ENCODE measurements at regions not wholly inside any gene's neighbourhood (a gene's known extent, or its start where the extent isn't known, plus 50 kb on each side); places are given as distances from the start of the nearest gene placed in this dataset.
"Not testable (repeated sequence)": the region's sequence is repeated elsewhere in the genome, so short reads cannot be mapped to it uniquely, and the experiment has no call there.

DNA sequence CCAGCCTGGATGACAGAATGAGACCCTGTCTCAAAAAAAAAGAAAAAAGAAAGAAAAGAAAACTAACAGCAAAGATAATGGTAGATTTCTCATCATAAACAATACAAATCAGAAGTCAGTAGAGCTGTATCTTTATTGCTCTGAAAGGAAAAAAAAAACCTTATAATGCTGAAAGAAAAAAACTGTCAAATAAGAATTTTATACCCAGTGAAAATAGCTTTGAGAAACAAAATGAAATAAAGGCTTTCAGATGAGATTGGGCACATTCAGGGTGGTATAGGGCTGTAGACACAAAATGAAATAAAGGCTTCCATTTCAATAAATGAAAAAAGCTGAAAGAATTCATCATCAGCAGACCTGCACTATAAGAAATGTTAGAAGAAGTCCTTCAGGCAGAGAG is 105.0 kb upstream of the FOXN3 start:
- no peak for DNase-seq

DNA sequence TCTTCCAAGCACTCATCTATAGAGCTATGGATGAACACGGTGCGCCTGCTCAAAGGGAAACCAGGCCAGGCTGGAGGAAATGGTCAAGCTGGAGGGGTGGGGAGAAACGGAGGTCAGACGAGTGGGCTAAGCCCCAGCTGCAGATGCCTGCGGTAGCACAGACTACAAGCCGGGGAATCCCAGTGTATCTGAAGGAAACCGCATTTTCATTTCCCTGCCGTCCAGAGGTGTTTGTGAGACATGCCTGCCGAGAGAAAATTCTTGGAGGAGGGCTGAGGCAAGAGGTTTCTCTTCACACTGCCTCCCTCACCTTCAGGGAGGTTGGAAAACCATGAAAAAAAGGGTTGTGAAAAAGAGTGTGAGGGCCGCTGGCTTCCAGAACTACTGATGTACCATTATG is 102.0 kb upstream of the FOXN3 start:
- no peak for DNase-seq

DNA sequence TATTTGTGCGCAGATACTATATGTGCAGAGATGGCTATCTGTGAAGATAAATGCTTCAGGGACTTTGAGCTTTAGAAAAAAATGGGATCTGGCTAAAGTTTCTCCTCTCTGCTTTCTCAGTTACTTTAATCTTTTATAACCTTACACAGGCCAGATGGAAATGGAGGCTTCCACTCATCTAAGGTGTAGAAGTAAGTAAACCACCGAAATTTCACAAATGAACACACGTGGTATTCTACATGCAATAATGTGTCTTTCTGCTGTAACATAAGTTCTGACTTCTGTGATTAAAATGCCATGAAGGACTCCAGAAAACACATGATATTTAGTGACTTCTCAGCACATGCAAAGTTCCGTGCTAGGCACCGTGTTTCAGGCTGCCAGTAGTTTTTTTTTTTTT is 99.1 kb upstream of the FOXN3 start:
- no peak for DNase-seq

DNA sequence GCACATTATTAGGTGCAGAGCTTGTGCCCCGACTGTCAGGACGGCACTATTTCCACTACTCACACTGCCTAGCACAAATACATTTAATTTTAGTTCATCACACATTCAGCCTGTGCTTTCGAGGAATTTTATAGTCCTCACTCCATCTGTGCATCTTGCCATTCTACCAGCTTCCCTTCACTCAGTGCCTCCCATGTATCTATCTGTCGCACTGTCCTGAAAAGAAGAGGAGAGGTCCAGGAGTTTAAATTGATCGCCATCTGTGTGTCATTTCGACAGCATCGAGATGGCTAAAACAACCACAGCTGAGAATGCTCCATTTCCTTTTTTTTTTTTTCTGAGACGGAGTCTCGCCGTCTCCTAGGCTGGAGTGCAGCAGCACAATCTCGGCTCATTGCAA is 97.6 kb upstream of the FOXN3 start:
- no peak for DNase-seq

DNA sequence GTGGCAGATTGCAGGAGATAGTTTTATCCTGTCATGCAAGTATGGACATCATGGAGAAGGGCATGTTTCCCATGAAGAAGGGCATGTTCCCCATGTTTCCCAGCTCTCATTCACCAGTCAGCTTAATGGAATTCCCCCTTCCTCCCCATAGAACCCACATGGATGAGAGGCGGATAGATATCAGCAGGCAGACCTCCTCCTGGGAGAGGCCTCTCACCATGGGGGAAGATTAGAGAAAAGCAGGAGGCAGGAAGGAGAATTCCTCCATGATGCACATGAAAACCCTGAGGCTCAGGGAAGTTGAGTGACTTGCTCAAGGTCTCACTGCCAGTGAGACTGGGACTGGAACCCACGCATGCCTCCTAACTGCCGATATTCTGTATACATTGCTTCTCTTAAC is 92.9 kb upstream of the FOXN3 start:
- DNase-seq: no peak

DNA sequence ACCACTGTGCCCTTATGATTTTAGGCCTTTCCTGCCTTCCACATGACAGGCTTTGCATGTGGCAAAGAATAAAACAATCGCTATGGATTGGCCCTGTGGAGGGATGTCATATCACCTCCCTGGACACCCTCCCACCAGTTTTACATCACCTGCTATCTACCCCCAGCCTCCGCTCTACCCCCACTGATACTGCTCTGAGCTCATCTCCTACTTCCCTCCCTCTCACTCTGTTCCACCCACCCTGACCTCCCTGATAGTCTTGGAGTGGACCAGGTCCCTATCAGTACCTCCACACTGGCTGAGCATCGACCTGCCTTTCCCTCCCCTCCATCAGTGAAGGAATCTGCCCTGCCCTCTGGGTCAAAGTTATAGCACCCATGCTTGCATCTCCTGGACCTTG is 91.8 kb upstream of the FOXN3 start:
- no peak for DNase-seq

DNA sequence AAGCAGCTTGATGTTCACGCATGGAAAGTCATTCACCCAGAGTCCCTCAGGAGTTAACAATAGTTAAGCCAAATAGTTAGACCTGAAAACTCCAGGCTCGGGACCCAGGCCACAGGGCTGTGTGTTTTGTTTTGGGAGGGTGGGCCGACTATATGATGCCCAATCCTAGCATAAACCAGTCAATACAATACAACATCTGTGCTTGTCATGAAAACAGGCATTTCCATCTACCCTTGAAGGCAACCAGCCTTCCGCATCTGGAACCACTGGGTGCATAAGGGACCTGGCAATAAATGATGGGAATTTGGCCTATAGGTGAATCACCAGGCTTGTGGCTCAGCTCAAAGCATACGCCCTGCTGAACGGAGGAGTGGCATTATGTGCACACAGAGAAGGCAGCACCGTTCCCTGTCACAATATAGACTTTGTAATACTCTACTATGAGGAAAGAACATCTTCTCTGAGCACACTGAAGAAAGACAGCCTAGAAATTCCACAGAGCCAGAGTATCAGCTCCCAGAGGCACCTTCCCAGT is 91.0 kb upstream of the FOXN3 start:
- no peak for DNase-seq

DNA sequence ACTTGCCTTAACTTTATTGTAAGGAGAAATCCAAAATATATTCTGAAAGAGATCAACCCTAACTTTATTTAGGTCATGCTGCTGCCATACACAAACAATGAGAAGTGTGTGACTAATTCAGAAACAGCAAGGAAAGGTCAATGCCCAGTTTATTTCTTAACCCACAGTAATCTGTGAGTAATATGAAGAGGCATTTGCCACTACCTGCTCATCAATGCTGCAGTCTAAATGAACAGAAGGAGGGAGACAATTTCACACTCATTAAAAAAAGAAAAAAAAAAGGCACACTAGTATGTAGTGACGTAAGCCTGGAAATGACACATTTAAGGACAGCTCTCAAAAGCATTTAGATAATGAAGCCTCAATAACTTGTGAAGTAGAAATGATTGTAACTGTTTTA is 90.5 kb upstream of the FOXN3 start:
- DNase-seq: no peak

DNA sequence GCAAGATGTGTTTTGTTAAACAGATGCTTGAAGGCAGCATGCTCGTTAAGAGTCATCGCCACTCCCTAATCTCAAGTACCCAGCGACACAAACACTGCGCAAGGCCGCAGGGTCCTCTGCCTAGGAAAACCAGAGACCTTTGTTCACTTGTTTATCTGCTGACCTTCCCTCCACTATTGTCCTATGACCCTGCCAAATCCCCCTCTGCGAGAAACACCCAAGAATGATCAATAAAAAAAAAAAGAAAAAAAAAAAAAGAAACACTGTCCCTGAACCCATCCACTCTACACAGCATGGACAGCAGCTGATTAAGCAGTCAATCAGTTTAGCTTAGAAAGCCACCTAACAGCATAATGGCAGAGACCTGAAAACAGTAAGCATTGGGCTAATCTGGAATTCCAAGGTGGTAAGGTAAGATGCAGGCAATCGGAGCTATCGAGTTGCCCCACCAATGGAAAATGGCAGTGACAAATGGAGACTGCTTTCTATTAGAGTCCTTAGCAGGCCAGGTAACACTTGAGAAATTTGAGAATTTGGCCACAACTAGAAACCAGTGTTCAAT is 89.9 kb upstream of the FOXN3 start:
- DNase-seq: not testable (repeated sequence)

DNA sequence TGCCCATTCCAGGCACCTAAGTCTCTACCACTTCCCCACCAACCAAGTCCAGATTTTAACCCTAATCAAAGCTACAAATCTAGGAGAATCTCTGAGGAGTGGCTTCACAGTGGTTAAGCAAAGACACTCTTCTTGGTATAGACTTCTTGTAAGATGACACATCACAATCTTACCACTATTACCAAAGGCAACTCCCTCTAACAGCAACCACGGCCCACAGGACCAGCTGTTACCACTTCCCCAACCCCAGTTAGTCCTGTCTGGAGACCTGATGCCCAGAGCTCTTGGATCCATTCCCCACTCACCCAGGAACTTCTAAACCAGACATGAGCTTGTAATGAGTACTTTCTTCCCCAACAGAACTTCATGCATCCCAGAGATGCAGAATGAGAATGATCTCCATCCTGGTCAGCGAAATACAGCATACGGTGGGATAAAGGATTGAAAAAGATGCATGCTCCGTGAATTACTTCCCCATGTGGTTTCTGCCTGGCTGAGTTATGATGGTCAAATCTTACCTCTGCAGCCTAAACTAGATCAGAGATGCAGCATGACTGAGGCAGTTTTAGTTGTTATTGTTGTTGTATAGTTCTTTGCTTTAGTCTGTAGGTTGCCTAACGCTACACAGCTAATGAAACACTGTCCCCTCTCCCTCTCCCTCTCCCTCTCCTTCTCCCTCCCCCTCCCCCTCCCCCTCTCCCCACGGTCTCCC is 87.7 kb upstream of the FOXN3 start:
- DNase-seq: no peak

DNA sequence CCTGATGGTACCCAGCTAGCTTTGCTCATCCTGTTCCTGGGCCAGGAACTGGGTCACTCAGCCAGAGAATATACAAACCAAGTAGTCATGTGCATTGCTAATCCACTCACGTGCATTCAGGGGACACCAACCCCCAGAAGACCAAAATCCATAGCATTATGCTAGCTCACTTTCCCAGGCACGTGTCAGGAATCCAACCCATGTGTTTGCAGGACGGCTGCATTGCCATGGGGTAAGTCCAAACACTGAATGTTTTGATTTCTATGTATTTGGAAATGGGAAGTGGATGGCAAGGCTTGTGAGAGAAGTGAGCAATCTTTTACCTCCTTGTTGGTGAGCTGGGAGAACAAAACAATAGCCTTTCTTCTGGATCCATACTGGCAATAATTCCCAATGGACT is 87.1 kb upstream of the FOXN3 start:
- DNase-seq: no peak

DNA sequence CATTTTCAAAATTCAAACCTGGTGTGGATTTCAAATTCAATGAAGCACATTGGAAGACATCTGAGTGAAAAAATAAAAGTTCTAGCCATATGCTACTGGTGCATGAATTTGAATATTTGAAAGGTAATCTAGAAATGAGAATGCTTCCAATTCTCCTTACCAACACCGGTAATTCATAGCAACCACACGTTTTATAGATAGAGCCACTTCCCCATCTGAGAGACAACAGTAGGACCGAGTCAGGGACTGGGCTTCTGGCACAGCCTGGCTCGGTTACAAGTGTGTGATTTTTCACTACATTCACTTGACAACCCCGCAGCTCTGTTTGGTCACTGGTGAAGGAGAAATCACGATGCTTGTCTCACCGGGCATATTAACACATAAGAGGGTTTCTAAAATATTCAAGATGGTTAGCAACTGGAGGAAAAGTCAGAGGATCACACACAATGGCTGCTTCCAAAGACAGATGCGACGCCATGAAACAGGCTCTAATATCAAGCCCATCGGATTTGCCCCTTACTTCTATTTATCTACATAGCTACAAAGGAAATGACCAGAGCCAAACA is 86.5 kb upstream of the FOXN3 start:
- DNase-seq: no peak

DNA sequence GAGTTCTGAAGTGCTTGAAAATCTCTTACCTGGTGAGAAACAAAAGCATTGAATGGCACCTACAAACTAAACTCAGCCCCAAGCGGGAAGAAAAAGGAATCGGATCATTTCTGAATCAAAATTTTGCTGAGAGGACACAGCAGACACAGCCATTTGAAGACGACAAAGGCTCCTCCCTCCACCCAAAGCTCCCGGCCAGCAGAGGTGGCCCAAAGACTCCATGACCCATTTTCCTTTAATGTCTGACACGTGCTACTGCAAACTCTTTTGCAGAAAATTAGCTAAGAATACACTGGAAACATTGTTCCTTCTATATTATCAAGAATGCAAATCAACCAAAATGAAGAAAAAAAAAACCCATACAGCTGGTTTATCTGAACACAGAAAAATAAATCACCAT is 85.9 kb upstream of the FOXN3 start:
- no peak for DNase-seq

DNA sequence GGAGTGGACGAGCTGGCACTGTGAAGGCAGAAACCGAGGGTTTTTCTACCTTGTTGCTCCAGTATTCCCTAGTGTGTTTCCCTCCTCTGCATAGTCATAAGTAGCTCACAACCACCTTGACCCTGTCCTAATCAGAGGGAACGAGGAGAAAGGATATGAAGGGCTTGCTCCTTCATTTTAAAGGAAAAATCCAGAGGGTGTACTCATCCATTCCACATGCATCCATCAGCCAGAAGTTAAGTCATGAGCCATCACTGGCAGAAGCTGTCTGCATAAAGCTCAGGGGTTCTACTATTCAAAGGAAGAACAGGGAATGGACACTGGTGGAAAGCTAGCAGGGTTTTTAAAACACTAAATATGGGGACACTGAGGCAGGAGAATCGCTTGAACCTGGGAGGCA is 84.3 kb upstream of the FOXN3 start:
- DNase-seq: peak; percentile 2

DNA sequence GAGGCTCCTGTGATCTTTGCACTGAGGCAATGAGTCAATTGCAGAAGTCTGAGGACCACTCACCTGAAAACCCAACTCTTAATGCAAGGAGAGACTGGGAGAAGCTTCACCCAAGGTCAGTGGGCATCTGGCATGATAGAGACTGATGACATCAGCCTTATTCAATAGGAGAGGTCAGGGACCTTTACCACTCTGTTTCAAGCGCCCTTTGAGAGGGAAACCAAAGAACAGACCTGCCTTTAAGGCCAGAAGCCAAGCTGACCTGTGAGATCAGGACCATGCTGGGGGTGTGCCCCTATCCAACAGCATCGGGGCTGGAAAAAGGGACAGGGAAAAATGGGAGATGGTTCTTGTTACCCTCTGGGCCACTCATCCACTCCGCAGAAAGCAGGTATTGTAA is 83.3 kb upstream of the FOXN3 start:
- peak; percentile 21 for DNase-seq

DNA sequence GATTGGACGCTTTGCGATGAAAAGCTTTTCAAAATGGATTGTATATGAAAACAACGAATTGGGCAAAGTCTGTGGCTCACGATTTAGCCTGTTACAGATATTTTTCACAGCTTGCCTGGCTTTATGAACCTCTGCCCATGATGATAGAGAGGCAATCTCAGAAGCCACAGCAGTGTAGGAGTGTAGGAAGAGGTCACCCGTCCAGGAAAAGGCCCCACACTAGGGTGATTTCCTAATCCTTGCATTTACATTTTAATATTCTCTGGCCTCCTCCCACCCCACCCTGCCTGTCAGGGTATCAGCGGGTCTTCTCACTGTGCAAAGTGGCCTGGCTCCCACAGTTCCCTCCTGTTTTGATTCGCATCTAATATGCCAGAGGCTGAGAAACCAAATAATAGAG is 81.8 kb upstream of the FOXN3 start:
- peak; percentile 2 for DNase-seq

DNA sequence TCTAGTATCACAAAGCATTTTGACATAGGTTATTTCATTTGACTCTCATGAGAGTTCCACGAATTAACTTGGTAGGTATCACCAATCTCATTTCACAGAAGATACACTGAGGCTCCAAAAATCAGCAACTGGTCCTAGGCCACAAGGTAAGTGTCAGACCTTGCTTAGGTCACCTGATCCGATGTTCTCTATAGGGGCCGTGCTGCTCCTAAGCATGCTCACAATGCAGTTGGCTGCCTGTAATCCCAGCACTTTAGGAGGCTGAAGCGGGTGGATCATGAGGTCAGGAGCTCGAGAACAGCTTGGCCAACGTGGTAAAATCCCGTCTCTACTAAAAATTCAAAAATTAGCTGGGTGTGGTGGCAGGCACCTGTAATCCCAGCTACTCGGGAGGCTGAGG is 78.7 kb upstream of the FOXN3 start:
- no peak for DNase-seq

DNA sequence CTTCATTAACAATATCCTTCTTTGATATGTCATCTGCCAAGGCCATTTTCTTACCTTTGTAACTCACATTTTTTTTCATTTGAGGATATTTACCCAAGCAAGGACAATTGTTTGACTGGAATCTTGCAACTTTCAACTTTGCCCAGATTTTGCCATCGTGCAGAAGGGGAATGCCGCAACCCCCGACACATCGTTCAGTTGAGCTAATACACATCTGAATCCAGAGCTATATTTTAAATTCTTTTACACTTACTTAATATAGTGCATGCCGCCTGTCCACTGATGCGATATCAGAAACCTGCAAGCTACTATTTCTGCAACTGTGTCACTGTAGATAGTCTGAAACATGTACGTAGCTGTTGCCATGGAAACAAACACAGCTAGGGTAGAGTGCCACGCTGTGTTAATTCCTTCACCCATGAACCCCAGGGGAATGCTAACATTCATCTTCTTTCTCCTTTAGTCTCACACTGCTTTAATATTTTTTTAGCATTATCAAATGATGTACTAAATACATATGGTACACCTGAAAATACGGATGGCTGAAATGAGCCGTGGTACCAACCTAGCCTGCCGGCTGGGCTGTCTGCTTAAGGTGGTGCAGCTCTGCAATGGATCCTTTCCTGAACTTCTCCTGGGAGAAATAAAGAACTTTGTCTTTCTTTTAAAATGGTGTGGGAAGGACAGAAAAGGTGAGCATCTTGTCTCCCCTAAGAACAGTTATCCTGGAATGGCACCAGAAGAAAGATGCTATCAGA is 77.0 kb upstream of the FOXN3 start:
- no peak for DNase-seq

DNA sequence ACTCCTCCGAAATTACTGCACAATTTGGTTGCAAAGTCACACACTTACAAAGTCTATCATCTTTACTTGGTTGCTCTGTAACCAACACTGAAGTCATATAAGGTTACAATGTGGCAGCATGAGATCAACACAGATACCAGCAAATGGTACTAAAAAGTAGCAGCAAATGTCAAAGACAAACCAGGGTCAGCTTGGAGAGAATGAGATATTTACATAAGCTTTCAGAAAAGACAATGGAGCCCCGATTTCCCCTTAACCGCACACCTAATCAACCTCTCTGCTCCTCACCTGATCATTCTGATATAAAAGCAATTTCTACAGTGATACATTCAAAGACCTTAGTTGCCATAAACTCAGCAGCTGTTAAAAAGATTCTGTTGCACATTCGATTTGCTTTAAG is 76.4 kb upstream of the FOXN3 start:
- no peak for DNase-seq

DNA sequence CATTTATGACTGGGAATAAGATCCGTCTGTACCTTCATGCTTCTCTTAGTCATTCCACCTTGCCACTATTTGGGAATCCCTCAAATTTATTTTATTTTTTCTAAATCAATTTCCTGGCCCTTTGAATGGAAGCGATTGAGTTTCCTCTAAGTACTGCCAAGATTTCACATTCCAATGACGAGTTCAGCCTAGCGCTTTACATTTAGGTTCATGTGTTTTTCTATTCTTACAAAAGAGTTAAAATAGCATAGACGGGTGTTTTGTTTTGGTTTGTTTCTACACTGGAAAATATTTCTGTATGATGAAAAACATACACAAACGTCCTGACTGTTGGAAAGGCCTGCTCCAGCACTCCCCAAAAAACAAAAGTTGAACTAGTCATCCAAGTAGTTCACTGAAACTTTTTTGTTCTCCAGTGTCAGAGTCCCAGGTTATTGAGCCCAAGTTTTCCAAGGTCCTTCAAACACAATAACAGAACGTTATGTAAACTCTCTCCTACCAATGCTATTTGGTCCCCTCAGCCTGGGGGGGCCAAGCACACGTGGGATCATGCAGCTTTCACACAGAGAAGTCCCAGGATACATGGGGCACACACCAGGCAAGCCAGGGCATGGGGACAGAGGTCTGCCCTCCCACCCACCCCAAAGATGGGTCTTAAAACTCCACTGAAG is 74.8 kb upstream of the FOXN3 start:
- no peak for DNase-seq

DNA sequence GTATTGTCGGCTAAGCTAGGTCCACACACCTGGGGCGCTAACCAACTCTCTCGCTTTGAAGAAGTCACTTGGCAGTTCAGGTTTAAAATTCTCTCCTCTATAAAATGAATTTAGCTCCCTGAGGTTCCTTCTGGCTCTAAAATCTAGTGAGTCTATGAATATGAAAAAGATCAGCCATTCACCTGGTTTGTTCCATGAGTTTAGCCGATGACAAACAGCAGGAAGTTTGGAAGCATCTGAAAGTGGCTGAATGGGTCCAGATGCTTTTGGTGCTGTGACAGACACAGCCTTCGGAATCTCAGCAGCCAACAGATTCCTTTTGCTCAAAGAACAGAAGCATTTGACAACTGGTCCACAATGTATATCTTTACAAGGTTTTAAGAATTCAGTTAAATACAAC is 73.4 kb upstream of the FOXN3 start:
- no peak for DNase-seq

DNA sequence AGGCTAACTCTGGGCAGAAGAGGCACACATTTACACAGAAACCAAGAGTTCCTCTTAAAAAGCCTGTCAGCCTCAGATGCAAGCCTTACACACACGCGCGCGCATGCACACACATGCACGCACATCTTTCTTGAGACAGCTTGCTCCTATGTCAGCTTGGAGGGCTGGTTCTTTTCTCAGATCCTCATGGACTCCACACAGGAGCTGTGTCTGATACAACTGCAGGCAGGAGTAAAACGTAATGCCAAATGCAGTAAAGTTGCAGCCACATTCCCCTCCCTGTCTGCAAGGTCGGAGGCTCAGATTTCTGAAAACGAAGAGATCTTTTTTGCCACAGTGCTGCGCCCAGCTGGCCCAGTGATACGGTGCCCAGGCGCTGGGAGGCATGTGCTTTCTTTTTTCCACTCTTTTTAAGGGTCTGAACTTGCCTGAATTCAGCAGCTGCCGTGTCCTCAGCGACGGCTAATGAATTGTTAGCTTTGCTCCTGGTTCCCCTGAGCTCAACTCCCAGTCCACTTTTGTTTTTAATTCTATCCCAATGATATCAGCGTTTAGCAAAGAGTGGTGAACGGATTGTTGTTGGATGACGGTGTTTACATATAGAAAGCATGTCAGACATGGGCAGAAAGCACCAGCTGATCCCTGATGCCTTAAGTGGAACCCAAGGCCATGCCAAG is 72.9 kb upstream of the FOXN3 start:
- peak; percentile 62 for DNase-seq

DNA sequence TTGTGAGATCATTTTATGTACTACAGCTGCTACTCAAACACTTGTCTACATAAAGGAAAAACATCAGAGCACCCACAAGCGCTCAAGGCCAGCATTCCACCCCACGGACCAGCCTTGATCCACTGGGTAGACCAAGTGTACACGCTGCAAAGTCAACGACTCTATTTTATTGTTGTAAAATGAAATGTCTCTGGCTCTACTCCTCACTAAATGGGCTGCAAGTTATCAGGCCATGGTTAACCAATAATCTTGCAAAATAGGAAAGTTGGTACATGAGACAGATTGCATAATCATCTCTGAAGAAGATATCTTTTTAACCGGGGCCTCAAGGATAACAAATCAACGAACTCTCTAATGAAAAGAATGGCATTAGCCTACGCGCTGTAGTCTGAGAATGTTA is 69.9 kb upstream of the FOXN3 start:
- no peak for DNase-seq

All from right forelimb (tissue), 1 donor.